AG08396 (cell line): ENCODE measurements at regions not wholly inside any gene's neighbourhood (a gene's known extent, or its start where the extent isn't known, plus 50 kb on each side); places are given as distances from the start of the nearest gene placed in this dataset.

Source experiments
- DNase-seq: peaks from one replicate; pipeline ENCODE4 v3.0.0; 2012; ENCODE audit warnings: low spot score, mixed read lengths

DNA sequence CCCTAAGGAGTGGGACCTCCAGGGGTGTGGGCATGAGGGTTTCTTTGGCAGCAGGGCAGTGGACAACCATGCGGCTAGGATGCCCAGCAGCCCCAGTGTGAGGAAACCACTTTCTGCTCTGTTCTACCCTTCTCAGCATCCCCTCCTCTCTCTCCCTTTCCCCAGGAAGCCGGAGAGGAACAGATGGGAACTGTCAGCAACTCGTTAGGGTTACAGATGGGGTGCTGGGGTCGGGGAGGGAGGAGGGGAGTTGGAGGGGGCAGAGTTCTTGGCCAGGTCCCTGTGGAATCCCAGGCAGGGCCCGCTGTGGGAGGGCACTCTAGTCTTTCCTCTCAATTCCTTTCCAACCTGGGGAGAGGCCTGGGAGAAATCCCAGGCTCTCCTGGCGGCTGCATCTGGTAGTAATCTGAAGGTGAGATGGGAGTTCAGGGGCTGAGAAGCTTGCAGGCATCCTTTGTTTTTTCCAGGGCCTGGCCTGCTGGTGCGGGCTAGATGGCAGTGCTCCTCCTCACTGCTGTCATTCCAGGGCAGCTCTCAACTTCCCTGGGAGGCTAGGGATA, 93.9 kb upstream of the CSF3R start:
- DNase-seq: no peak

DNA sequence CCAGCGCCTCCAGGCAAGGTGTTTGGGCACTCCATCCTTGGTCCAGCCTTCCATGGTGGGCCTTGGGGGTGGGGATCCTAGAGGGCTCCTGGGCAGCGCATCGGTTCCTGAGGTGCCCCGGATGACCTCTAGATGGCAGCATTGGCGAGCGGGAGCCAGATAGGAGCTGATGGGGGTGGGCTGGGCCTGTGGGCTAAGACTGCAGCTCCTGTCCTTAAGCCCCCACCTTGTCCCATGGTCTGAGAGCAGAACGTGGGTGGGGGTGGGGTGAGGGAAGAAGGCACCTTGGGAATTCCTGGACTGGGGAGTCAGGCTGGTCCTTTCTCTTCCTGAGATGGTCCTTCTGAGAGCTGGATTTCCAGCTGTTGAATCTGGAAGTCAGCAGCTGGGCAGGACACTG, 93.4 kb upstream of the CSF3R start:
- DNase-seq: peak; percentile 83

DNA sequence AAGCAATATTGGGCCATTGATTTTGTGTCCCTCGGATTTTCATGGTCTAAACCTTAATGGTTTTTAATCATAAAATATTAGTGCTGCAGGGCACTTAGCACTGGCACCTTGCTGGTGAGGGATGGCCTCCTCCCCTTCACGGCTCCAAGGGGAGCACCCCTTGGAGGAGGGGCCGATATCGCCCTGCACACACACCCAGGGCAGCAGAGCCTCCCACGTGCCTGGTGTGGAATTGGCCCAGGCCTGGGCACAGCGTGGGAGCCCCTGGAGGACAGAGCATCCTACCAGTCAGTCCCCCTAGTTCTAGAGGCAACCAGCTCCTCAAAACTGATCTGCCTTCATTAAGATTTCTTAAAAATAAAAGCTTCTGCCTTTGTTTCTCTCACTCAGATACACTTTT, 90.7 kb upstream of the CSF3R start:
- DNase-seq: no peak

DNA sequence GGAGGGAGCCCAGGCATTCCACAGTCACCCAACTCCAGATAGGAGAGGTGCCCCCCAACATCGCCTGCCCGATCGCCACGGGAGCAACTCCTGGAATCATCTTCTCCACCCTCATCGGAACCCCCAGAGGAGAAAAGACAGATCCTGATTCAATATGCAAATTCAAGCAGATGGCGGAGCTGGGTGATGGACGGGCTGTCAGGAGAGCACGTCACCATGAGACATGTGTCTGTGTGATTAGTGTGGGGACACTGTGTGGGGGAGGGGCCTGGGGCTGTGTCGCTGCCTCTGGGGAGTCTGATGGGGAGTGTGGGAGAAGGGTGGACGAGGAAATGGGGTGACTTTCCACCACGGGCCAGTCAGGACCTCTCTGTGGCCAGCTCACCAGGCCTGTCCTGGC, 90.2 kb upstream of the CSF3R start:
- DNase-seq: no peak

DNA sequence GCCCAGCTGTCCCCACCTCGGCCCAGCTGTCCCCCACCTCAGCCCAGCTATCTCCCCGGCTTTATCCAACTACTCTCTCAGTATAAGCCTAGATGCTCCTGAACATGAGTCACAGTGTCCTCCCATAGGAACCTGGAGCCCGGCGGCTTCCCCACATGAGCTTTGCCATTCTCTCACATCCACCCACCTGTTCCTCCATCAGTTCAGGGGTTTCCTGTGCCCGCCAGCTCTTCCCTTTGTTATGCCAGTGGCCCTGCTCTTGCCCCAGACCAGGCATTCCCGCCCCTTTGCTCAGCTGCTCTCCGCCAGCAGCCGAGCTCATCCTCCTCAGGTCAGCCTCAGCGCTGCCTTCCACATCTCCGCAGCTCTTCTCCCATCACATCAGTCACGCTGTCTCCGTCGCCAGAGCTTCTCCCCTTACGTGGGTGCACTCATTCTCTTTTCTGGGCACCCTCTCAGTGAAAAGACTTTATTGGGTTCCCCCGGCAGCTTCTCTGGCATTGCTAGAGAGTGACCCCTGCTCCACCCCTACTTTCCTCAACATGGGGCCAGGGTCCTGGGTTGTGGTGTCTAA, 89.5 kb upstream of the CSF3R start:
- DNase-seq: no peak

DNA sequence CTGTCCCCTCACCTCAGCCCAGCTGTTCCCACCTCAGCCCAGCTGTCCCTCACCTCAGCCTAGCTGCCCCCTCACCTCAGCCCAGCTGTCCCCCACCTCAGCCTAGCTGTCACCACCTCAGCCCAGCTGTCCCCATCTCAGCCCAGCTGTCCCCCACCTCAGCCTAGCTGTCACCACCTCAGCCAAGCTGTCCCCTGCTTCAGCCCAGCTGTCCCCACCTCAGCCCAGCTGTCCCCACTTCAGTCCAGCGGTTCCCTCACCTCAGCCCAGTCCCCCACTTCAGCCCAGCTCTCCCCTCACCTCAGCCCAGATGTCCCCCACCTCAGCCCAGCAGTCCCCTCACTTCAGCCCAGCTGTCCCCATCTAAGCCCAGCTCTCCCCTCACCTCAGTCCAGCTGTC, 88.4 kb upstream of the CSF3R start:
- DNase-seq: no peak

DNA sequence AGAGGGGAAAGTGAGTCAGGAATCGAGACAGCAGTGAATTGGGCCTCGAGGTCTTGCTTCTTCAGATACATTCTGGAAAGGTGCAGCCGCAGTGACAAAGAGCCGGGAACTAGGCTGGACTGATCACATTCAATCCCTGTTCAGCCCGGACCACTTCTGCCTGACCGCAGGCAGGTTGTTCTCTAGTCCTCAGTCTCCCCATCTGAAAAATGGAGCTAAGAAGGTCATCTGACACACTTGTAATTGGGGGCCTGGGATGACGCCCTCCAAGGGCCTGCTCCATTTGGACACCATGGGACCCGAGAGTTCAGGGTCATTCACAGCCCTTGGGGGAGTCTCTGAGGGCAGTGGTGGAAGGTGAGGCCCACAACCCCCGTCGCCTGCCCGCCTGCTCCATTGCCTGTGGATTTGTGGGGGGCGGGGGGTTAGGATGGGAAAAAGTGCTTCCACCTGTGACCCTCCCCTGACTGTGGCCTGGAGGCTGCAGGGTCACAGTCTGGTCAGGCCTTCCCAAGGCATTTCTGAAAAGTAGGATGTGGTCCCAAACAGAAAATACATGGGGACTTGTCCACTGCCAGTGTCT, 87.9 kb upstream of the CSF3R start:
- no peak for DNase-seq

DNA sequence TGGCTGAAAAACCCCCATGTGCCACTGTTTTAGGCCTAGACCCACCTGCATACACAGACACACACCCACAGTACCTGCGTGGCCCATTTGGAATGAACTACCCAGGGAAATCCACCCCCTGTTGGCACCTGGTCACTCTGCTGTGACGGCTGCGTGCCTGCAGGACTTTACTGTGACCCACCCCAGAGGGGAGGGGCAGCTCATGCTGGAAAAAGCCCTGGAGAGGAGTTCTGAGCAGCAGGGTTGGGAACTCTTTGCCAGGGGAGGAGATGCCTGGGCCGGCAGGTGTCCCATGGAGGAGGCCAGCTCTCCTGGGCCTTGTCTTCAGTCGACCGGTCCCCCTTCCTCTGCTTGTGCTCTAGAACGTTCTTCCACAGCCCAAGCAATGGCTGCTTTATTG, 87.3 kb upstream of the CSF3R start:
- no peak for DNase-seq

DNA sequence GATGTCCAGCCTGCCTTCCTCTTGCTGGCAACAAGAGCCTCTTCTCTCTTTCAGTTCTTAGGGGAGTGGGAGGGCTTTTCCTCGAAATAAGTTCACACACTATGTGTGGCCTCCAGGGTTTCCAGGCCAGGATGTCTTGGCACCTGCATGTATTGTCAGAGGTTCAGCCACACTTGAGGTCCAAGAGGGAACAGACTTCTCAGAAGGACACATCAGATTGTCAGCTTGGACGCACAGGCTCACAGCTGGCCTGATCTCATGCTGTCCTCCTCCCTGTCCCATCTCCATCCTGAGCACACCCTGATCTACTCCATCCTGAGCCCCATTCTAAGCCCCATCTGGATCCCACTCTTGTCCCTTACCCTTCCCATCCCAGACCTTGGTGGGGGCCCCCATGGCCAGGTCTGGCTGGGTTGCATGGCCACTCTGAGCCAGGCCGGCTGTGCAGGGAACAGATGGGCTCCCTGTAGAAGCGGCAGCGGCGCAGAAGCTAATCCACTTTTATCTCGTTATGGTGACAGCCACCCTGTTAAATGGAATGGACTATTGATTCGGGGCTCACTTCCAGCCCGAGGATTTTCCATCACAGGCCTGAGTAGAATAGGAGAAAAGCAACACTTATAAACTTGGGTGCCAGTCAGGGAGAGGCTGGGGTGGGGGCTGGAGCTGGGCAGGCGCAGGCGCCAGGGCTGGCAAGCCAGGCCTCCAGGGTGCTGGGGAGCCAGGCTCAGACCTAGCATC, 85.1 kb upstream of the CSF3R start:
- DNase-seq: no peak

DNA sequence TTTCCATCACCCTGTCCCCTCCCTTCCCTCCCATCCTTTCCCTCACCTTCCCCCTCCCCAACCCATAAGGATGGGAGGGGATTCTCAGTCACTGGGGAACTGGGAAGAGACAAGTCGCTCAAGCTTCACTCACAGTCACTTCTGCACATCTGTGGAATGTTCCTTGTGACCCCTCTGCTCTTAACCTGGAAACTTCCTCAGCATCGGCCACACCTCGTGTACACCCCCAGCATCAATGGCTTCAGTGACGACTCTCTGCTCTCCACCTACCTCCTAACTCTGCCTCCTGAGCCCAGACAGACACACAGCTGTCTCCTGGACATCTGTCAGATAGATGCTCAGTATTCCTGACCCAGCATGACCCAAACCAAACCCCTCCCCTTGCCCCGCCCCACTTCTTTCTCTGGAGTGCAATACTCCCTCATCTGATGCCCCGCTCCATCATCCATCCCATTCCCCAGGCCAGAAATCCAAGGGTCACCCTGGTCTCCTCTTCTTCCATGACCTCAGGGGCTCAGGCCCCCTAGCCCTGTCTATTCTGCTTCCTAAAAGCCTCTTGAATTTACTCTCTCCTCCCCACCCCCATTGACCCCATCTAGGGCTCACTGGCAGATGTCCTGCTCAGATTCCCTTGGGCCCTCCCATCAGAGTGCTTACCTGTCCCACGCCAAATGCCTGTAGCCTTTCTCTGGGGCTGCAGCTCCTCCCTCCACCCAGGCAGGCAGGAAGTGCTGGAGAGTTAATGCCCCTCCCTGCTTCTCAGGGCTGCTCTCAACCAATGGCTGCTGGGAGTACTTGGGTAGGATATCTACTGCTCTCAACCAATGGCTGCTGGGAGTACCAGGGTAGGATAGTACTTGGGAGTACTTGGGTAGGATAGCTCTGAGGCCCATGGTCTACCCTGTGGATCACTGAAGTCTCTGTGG, 83.1 kb upstream of the CSF3R start:
- no peak for DNase-seq

DNA sequence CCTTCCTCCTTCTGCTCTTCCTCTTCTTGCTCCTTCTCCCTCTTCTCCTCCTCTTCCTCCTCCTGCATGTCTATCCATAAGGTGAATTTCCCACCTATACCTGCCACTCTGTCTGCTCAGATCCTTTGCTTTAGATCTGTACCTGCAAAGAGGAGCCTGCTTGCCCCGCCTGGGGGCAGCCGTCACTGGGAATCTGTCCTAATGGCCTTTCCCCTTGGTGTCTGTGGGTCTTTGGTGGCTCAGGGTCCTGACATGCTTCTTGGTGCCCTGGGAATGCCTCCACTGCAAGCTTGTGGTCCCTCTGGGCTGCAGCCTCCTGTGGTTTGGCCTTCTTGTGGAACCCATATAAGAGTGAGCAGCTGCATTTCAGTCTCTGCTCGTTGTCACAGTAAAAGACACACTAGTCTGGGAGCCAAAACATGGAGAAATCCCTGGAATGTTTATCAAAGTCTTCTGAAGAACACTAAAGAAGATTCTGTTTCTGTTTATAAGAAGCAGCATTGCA, 79.5 kb upstream of the CSF3R start:
- DNase-seq: no peak

DNA sequence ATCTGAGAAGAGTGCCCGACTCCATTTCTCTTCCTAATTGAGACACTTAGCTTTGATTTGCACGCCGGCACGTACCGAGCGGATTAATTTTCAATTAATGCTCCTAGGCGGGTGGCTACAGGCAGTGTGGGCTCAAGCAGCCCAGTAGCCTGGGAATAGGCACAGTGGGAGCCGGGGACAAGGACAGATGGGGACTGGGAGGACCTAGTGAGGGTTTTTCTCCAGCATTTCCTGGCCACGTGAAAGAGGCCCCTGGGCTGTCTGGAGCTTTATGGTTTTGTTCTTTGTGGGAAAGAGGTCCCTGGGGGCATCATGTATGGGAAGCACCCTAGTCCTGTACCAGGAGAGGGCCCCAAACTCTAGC, 78.6 kb upstream of the CSF3R start:
- no peak for DNase-seq

DNA sequence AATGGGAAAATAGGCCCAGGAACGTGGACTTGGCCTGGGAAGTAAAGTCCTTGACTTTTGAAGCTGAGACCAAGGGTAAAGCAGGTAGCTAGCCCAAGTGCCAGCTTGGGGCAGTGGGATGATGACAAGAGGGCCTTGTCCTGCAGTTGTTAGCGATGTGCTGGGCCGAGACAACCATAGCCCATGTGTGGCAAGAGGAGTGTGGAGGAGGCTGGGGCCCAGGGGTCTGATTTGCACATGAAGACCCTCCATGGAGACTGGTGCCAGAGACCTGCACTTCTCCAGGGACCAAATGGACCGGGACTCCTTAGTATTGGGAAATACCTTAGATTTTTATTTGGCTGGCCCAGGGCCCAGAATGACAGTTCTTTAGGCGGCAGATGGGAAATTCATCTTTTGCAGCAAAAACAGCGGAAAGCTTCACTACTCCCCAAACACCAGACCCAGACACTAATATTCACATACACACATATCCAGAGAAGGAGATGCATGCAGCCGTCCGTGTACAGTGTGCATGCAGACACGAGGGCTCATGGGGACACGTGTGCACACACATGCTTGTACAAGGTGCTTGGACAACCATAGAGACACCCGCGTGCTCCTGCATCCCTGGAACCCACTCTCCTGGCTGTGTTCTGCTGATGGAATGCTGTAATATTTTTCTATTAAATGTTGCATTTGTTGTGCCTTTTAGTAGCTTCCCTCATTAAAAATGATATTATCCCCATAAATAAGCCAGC, 78.1 kb upstream of the CSF3R start:
- no peak for DNase-seq

DNA sequence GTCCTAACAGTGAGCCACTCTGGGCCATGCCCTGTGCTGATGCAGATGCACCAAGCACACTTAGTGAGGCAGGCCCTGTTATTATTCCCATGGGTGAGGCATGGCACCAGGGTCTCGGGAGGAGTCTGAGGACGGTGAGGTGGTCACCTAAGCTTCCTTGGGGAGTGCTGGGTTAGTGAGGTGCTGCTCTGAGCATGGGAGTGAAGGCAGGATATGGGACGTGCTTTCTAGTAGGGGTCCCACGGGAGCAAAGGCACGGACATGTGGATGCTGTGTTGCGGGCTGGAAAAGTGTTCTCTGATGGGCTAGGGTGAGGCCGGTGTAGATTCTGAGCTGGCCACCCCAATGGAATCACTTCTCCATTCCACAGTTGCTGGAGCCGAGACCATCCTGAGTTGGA, 77.5 kb upstream of the CSF3R start:
- DNase-seq: no peak

DNA sequence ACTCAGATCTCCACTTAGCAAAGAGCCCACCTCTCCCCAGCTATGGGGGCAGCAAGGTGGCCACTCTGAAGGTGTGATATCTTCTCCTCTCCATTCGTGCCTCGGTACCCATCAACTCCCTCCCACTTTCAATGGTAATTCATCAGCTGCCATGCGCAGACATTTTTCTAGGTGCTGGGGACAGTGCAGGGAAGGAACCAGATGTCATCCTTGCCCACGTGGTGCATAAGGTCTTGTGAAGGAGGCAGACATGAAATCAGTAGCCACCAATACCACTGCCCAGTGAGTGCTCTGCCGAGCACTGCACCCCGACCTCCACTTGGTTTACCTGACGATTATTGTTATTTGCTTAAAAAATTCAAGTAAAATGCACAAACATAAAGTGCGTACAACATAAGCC, 76.3 kb upstream of the CSF3R start:
- no peak for DNase-seq

DNA sequence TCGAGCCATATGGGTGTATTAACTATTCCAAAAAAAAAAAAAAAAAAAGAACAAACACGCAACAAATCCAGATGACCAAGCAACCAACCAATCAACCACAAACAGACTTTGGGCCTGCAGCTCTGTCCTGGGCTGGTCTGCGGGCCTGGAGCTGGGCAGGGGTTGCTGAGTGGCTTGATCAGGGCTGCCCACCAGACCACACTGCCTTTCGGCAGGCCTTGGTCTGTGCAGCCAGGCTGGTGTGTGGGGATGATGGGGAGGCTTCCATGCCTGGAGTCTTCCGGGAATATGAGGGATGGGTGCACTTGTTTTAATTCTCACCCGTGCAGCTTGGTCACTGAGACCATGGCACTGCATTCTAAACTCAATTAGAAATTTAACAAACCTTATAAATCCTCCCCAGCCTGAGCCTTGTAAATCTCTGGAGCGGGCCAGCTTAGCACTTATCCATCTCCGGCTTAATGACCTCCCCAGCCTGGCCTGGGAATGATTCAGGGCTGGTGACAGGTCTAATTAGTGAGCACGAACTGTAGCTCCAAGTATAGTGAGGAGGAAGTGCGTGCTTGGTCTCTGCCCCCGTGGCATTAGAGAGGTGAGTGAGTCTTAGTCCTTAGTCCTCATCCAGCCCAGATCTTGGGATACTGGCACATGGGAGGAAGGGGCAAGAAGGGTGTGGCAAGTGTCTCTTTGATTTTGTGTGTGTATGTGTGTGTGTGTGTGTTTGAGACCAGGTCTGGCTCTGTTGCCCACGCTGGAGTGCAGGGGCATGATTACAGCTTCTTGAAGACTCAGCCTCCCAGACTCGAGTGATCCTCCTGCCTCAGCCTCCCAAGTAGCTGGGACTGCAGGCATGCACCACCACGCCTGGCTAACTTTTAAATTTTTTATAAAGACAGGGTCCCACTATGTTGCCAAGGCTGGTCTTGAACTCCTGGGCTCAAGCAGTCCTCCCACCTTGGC, 74.6 kb upstream of the CSF3R start:
- DNase-seq: no peak

DNA sequence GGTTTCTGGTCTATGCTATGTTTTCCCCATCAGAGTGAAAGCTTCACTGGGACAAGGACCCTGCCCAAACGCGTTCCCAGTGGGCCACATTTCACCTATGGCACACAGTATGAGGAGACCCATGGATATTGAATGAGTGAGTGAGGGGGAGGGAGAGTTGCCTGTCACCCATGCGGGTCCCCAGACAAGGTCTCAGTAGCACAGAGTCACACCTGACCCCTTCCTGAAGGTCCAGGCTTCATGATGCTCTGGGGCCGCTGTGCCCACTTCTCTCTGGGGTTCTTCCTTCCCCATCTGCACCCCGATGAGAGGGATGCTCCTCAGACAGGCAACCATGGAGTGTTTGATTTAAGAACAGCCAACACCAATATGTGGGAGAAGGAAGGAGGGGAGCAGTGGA, 72.3 kb upstream of the CSF3R start:
- DNase-seq: no peak

DNA sequence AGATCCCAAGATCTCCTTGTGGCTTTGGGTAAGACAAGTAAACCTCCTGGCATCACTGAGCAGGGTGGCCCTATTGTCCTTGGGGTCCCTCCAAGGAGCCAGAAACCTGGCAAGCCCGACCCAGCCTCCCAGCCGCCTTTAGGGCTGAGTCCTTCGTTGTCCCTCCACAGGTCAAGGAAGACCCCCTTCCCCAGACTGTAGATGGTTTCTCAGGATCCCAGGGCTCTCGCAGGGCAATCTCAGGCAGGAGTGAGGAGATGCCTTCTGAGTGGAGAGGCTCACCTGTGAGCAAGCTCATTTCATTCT, 71.6 kb upstream of the CSF3R start:
- DNase-seq: no peak

DNA sequence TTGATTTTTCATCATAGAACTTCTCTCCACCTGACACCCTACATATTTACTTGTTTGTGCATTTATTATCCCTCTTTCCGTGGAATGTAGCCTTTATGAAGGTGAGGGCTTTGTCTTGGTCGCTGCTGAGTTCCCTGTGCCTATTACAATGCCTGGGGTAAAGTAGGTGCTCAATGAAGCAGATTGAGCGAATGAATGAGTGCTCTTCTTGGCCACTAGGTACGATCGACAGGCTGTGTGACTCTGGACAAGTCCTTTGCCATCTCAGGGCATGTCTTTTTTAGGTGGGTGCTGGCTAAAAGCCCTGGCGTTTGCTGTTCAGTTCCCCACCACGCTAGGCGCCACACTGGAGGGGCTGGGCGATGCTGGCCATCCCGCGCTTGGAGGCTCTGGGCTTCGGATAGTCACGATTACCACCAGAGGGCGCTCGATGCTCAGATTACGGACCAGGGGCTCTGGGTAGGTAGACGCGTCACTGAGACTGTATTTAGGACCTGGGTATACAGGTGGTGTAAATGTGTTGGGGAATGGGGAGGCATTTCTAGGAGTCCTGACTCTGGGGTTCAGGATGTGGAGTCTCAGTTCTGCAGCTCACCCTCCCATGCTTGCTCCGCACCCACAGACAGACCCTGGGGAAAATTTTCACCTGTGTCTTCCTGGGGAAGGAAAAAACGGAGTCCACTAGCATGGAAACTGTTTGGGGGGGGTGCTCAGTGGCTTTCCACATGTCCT, 71.0 kb upstream of the CSF3R start:
- peak; percentile 66 for DNase-seq

DNA sequence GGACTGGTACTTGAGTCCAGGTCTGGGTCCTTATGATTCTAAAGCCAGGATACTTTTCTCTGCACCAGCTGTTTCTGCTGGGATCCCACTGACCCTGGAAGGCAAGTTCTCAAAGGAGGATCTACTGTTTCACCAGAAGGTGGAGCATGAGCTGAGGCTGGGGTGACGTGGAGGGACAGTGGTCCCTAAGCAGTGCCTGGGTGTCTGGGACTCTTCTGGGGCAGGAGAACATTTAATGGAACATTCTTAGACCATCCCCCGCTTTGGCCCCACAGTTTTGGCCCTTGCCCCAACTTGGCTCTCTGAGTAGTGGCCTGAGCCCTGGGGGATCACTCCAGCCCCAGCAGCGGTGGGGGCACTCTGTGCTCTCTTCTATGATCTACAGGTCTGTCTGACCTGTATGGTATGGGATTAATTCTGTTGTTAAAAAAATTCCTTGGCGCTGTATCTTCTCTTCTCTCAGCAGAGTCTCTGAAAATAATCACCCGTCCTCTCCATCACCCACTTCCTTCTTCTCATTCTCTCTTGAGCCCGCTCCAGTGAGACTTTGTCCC, 60.3 kb upstream of the CSF3R start:
- no peak for DNase-seq
